Mesothelial cell of epicardium (in vitro differentiated cells): ENCODE measurements at regions not wholly inside any gene's neighbourhood (a gene's known extent, or its start where the extent isn't known, plus 50 kb on each side); places are given as distances from the start of the nearest gene placed in this dataset.
A peak's percentile ranks its signal among the peaks of the same experiment; 100 is the strongest.

Experiments used
- DNase-seq, 2 experiments: peaks; one replicate each; pipeline ENCODE4 v3.0.0; 2021; ENCODE audit warnings: low spot score in 2 of 2; ENCODE audit not compliant: unreplicated experiment in 2 of 2
- H3K27ac Mint-ChIP-seq: 2 replicates; pipeline ENCODE4 v1.8.0; 2021; ENCODE audit warnings: mixed read lengths
- H3K27me3 Mint-ChIP-seq: 2 replicates; pipeline ENCODE4 v1.8.0; 2021; ENCODE audit warnings: low read depth, mixed read lengths
- H3K36me3 Mint-ChIP-seq: 2 replicates; pipeline ENCODE4 v1.8.0; 2021; ENCODE audit warnings: mixed read lengths
- H3K4me1 Mint-ChIP-seq: 2 replicates; pipeline ENCODE4 v1.8.0; 2021; ENCODE audit warnings: mixed read lengths
- H3K4me3 Mint-ChIP-seq: 2 replicates; pipeline ENCODE4 v1.8.0; 2021; ENCODE audit warnings: mild to moderate bottlenecking, moderate library complexity, mixed read lengths
- H3K9me3 Mint-ChIP-seq: 2 replicates; pipeline ENCODE4 v1.8.0; 2021; ENCODE audit warnings: mixed read lengths
- CTCF ChIP-seq: fragments of 200-600 bp; sonication (generic); IDR thresholded peaks from one replicate; pipeline ENCODE4 v1.5.0; 2021; ENCODE audit warnings: antibody characterized with exemption; ENCODE audit not compliant: unreplicated experiment

- Mint-ChIP-seq H3K27ac (peak overlapping the region; percentile 41), H3K4me3 (no peak overlapping the region), H3K4me1 (peaks cover 49% of the 10 kb centered on the region), H3K36me3 (no peaks in the 10 kb centered on the region), H3K9me3 (no peaks in the 10 kb centered on the region), H3K27me3 (no peaks in the 10 kb centered on the region)
- TF ChIP-seq CTCF: no peak
- DNase-seq: no peak
These were observed 120.7 kb upstream of the EEPD1 start for GRCh38 chr7:36032361-36032818.

- Mint-ChIP-seq H3K9me3 (no peaks in the 10 kb centered on the region), H3K36me3 (no peaks in the 10 kb centered on the region)
These were observed 119.0 kb upstream of the EEPD1 start for GRCh38 chr7:36034020-36034419.

GRCh38 chr7:36035186-36035585, 117.9 kb upstream of the EEPD1 start:
- peaks cover 67% of the 10 kb centered on the region for H3K4me1 Mint-ChIP-seq
- no peak for TF ChIP-seq CTCF
- H3K27ac Mint-ChIP-seq: peak overlapping the region; percentile 95

More at GRCh38 chr7:36034020-36034419, 119.0 kb upstream of the EEPD1 start:
- H3K4me3 Mint-ChIP-seq: no peak overlapping the region
- peaks cover 61% of the 10 kb centered on the region for H3K4me1 Mint-ChIP-seq
- no peak for TF ChIP-seq CTCF
- no peaks in the 10 kb centered on the region for H3K27me3 Mint-ChIP-seq
- H3K27ac Mint-ChIP-seq: no peak overlapping the region
- no peak for DNase-seq

GRCh38 chr7:36036590-36036989, 116.5 kb upstream of the EEPD1 start:
- no peak overlapping the region for H3K4me3 Mint-ChIP-seq
- H3K9me3 Mint-ChIP-seq: no peaks in the 10 kb centered on the region
- no peaks in the 10 kb centered on the region for H3K36me3 Mint-ChIP-seq
- no peak for TF ChIP-seq CTCF
- DNase-seq: no peak
- H3K4me1 Mint-ChIP-seq: peaks cover 75% of the 10 kb centered on the region
- peak overlapping the region; percentile 95 for H3K27ac Mint-ChIP-seq
- no peaks in the 10 kb centered on the region for H3K27me3 Mint-ChIP-seq

More at GRCh38 chr7:36035186-36035585, 117.9 kb upstream of the EEPD1 start:
- Mint-ChIP-seq H3K9me3 (no peaks in the 10 kb centered on the region), H3K27me3 (no peaks in the 10 kb centered on the region), H3K36me3 (no peaks in the 10 kb centered on the region), H3K4me3 (no peak overlapping the region)
- DNase-seq: no peak

- no peak overlapping the region for H3K4me3 Mint-ChIP-seq
- peak overlapping the region; percentile 95 for H3K27ac Mint-ChIP-seq
- H3K36me3 Mint-ChIP-seq: no peaks in the 10 kb centered on the region
These were observed 115.9 kb upstream of the EEPD1 start for GRCh38 chr7:36037121-36037662.

More at GRCh38 chr7:36037121-36037662, 115.9 kb upstream of the EEPD1 start:
- peaks cover 73% of the 10 kb centered on the region for H3K4me1 Mint-ChIP-seq
- TF ChIP-seq CTCF: no peak
- peak; percentile 35 to 65 for DNase-seq
- no peaks in the 10 kb centered on the region for H3K9me3 Mint-ChIP-seq
- no peaks in the 10 kb centered on the region for H3K27me3 Mint-ChIP-seq
